Fibroblast of the aortic adventitia (primary cell): ENCODE measurements at regions not wholly inside any gene's neighbourhood (a gene's known extent, or its start where the extent isn't known, plus 50 kb on each side); places are given as distances from the start of the nearest gene placed in this dataset.
A peak's percentile ranks its signal among the peaks of the same experiment; 100 is the strongest.

ENCODE experiments used
- DNase-seq: peaks from one replicate; pipeline ENCODE4 v3.0.0-alpha.2; 2010; ENCODE audit warnings: low read depth
- H3K4me3 ChIP-seq: 2 replicates; pipeline ENCODE4 v1.5.1; 2011; ENCODE audit warnings: low read depth, mild to moderate bottlenecking, control low read depth, low read length, moderate library complexity
- TF ChIP-seq, protein P1 (sequence below): IDR thresholded peaks from 2 replicates; pipeline ENCODE4 v1.5.1; 2011; ENCODE audit warnings: mild to moderate bottlenecking, low read length, control low read depth, inconsistent platforms; ENCODE audit not compliant: insufficient read depth

DNA sequence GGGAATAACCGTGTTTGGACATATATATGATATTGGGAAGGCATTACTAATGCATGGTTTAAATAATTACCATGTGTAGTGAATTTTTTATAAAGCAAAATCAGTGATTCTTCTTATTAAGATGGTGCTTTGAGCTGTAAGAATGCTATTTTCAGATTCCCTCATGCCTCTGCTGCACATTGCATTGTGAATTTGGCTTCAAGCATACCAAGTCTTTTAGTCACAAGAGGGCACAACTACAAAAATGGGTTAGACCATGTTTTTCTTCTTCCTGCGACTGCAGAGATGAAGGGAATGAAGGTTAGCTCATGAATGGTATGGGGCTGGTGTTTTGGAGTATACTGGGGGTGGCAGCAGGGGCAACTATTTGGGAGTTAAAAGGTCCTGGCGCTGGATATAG, 320.1 kb downstream of the SLC4A3 start:
- peak; percentile 39 for DNase-seq
- no peak overlapping the region for H3K4me3 ChIP-seq
- TF ChIP-seq, protein P1, sequence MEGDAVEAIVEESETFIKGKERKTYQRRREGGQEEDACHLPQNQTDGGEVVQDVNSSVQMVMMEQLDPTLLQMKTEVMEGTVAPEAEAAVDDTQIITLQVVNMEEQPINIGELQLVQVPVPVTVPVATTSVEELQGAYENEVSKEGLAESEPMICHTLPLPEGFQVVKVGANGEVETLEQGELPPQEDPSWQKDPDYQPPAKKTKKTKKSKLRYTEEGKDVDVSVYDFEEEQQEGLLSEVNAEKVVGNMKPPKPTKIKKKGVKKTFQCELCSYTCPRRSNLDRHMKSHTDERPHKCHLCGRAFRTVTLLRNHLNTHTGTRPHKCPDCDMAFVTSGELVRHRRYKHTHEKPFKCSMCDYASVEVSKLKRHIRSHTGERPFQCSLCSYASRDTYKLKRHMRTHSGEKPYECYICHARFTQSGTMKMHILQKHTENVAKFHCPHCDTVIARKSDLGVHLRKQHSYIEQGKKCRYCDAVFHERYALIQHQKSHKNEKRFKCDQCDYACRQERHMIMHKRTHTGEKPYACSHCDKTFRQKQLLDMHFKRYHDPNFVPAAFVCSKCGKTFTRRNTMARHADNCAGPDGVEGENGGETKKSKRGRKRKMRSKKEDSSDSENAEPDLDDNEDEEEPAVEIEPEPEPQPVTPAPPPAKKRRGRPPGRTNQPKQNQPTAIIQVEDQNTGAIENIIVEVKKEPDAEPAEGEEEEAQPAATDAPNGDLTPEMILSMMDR, result no peak

DNA sequence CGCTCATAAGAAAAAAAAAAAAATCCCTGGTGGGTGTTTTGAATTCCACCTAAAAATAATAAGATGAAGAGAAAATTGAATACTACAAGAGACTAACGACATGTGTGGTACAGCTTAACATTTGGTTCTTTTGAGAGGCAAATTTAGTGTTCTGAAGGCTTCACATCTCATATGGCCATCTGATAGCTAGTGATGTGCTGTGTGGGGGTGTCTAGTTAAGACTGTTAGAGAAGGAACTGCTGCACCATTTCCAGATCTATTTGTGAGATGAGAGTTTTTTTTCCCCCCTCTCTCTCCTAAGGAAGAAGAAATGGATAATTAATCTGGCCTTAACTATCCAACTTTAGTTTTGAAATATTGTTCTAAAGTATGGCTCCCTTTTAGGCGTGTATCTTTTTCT, 321.6 kb downstream of the SLC4A3 start:
- no peak overlapping the region for H3K4me3 ChIP-seq
- no peak for DNase-seq
- TF ChIP-seq, protein P1, result no peak

DNA sequence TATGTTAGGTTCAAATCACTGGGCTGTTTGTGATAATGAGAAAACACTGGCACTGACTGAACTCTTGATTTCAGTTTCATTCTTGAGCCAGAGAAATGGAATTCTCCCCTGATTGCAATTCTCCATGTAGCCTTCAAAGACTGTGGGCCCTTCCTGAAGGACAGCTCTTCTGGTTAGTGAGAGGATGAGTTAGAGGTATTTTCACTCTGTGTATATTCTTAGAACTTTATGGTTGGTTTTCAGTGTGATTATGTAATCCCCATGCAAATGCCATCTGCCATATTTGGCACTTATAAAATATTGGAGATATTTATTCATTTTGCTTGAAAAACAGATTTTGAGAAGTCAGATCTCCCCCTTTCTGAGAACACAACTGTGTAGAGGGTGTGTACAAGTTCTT, 323.7 kb downstream of the SLC4A3 start:
- TF ChIP-seq, protein P1, result no peak
- no peak for DNase-seq
- H3K4me3 ChIP-seq, result no peak overlapping the region

- TF ChIP-seq, protein P1, result no peak
- no peak for DNase-seq
- no peak overlapping the region for H3K4me3 ChIP-seq
These were observed 326.9 kb downstream of the SLC4A3 start for GRCh38 chr2:219954331-219954730.

GRCh38 chr2:219957820-219958219, 330.4 kb downstream of the SLC4A3 start:
- no peak overlapping the region for H3K4me3 ChIP-seq
- TF ChIP-seq, protein P1, result no peak
- DNase-seq, result no peak

DNA sequence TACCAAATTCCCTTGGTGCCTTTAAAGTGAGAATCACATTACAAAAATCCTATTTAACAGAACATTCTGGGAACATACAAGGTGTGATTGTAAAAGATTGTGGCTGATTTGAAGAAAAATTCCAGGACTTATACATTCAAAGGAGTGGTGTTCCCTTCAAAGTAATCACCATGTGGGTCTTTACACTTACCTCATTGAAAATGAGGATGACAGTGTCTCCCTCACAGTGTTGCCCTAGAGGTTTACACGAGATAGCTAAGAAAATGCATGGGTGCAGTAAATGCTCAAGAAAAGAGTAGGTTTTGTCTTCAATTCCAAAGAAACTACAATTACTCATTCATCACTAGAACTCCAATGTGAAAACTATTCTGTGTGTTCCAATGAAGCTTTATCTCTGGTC, 331.5 kb downstream of the SLC4A3 start:
- H3K4me3 ChIP-seq, result no peak overlapping the region
- DNase-seq, result no peak
- TF ChIP-seq, protein P1, result no peak

GRCh38 chr2:219959471-219959870, 332.0 kb downstream of the SLC4A3 start:
- H3K4me3 ChIP-seq, result no peak overlapping the region
- TF ChIP-seq, protein P1, result no peak
- DNase-seq, result peak; percentile 7
